HEK293 (cell line): ENCODE measurements at regions not wholly inside any gene's neighbourhood (a gene's known extent, or its start where the extent isn't known, plus 50 kb on each side); places are given as distances from the start of the nearest gene placed in this dataset.

Experiments used
- CTCF ChIP-seq: fragments of 450-650 bp; formaldehyde crosslinking; IDR thresholded peaks from 2 replicates; pipeline ENCODE4 v1.5.1; 2016; ENCODE audit warnings: missing biosample characterization, missing genetic modification characterization
- ELK4 ChIP-seq: IDR thresholded peaks from 2 replicates; pipeline ENCODE4 v1.6.1; 2011; ENCODE audit warnings: mild to moderate bottlenecking, low read depth, low read length, borderline replicate concordance
- HOXA7 ChIP-seq: sonication (generic); formaldehyde crosslinking; IDR thresholded peaks from 2 replicates; pipeline ENCODE4 v1.8.1; 2022; ENCODE audit warnings: missing genetic modification reagents, borderline replicate concordance
- SETDB1 ChIP-seq: IDR thresholded peaks from one replicate; pipeline ENCODE4 v1.6.1; 2017; ENCODE audit warnings: mild to moderate bottlenecking, low read length, moderate library complexity, mixed read lengths; ENCODE audit not compliant: insufficient read length
- YY1 ChIP-seq: fragments of 450-650 bp; formaldehyde crosslinking; IDR thresholded peaks from 2 replicates; pipeline ENCODE4 v1.5.1; 2018; ENCODE audit warnings: missing biosample characterization, missing genetic modification characterization
- ZNF324 ChIP-seq: fragments of 450-650 bp; formaldehyde crosslinking; IDR thresholded peaks from 2 replicates; pipeline ENCODE4 v1.5.1; 2016; ENCODE audit warnings: missing biosample characterization, missing genetic modification characterization
- ZNF423 ChIP-seq: fragments of 450-650 bp; formaldehyde crosslinking; IDR thresholded peaks from 2 replicates; pipeline ENCODE4 v1.5.1; 2016; ENCODE audit warnings: missing biosample characterization, missing genetic modification characterization
- ZNF501 ChIP-seq: fragments of 450-650 bp; formaldehyde crosslinking; IDR thresholded peaks from 2 replicates; pipeline ENCODE4 v1.5.1; 2016; ENCODE audit warnings: missing biosample characterization, missing genetic modification characterization

- no peak for TF ChIP-seq CTCF (tag by site-specific recombination)
- no peak for TF ChIP-seq HOXA7 (CRISPR knock-in tag)
- no peak for TF ChIP-seq ZNF423 (tag by site-specific recombination)
- no peak for TF ChIP-seq ELK4
- no peak for TF ChIP-seq ZNF324
- no peak for TF ChIP-seq YY1
- no peak for TF ChIP-seq SETDB1
- no peak for TF ChIP-seq ZNF501
Observed at GRCh38 chr11:109019342-109019936, 354.6 kb downstream of the DDX10 start.
